LNCAP (cell line): ENCODE measurements at regions not wholly inside any gene's neighbourhood (a gene's known extent, or its start where the extent isn't known, plus 50 kb on each side); places are given as distances from the start of the nearest gene placed in this dataset.

ENCODE experiments used
- CTCF ChIP-seq: fragments of 450-650 bp; IDR thresholded peaks from 2 replicates; pipeline ENCODE4 v1.5.1; 2017; ENCODE audit warnings: mild to moderate bottlenecking

GRCh38 chrX:45660477-45660876 lies 459.8 kb upstream of the DIPK2B start:
- TF ChIP-seq CTCF: no peak

- no peak for TF ChIP-seq CTCF
These were observed 432.7 kb upstream of the DIPK2B start for GRCh38 chrX:45633419-45633818.

- TF ChIP-seq CTCF: no peak
These were observed 431.8 kb upstream of the DIPK2B start for GRCh38 chrX:45632506-45632905.

- TF ChIP-seq CTCF: no peak
These were observed 429.4 kb upstream of the DIPK2B start for GRCh38 chrX:45630078-45630477.

GRCh38 chrX:45628041-45628440 lies 427.4 kb upstream of the DIPK2B start:
- no peak for TF ChIP-seq CTCF

GRCh38 chrX:45623266-45623665 lies 422.6 kb upstream of the DIPK2B start:
- TF ChIP-seq CTCF: no peak

- no peak for TF ChIP-seq CTCF
These were observed 421.9 kb upstream of the DIPK2B start for GRCh38 chrX:45622538-45622937.

- no peak for TF ChIP-seq CTCF
These were observed 421.4 kb upstream of the DIPK2B start for GRCh38 chrX:45622042-45622423.
